ENCODE measurements at regions not wholly inside any gene's neighbourhood (a gene's known extent, or its start where the extent isn't known, plus 50 kb on each side); places are given as distances from the start of the nearest gene placed in this dataset.

DNA sequence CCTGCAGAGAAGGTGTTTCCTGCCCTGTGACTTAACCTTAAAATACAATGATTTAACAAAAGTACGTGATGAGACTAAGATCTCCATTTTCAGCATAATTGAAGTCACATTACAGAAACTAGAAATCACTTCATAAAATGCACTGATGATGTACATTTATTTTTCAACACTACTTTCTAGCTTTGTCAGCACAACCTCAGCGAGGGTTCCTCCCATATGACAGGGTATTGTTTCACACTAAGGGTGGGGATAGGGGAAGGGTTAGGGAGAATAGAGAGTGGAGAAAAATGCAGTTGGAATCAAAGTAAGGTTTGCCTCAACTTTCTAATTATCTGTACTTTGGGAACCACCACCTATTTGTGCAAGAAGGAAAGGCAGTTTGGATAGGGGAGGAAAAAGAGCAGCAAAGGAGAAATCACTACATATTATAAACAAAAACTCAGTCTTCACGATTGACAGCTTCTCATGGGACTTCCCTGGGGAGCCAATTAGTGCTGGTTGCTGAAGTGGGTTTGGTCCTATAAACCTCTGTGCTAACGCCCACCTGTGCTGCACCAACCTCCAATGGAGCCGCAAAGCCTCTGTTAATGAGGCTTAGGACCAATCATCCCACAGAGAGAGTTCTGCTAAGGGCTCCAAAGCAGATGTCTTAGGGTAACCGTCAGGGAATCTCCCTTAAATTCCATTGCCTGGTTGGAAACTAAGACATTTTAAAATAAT is 369.2 kb upstream of the PDE4D start:
- TF ChIP-seq CTCF (IDR thresholded peaks at IDR 0.05), result no peak
- TF ChIP-seq EP300 (IDR thresholded peaks at IDR 0.05), result no peak
- no peak for TF ChIP-seq POLR2A (IDR thresholded peaks at IDR 0.05)
